ENCODE measurements at regions not wholly inside any gene's neighbourhood (a gene's known extent, or its start where the extent isn't known, plus 50 kb on each side); places are given as distances from the start of the nearest gene placed in this dataset.
A peak's percentile ranks its signal among the peaks of the same experiment; 100 is the strongest.

- no peak for TF ChIP-seq EP300 (IDR thresholded peaks at IDR 0.05)
- TF ChIP-seq CTCF (IDR thresholded peaks at IDR 0.05) = peak; percentile 23; the same call in 1 of the 3 replicates
- TF ChIP-seq HOXA7 (CRISPR knock-in tag; IDR thresholded peaks at IDR 0.05) = no peak
- TF ChIP-seq CHD4 (IDR thresholded peaks at IDR 0.05; ENCODE audit: borderline replicate concordance) = no peak
- no peak for TF ChIP-seq BHLHE40 (IDR thresholded peaks at IDR 0.05; ENCODE audit: low read depth, low read length)
- TF ChIP-seq POLR2A (IDR thresholded peaks at IDR 0.05; ENCODE audit: low read length) = no peak
- TF ChIP-seq CEBPB (IDR thresholded peaks at IDR 0.05) = no peak
- no peak for TF ChIP-seq JUN (IDR thresholded peaks at IDR 0.05)
- no peak for TF ChIP-seq MYC (IDR thresholded peaks at IDR 0.05; ENCODE audit: borderline replicate concordance, low read length)
- TF ChIP-seq RARB (CRISPR knock-in tag; IDR thresholded peaks at IDR 0.05) = no peak
- TF ChIP-seq MAZ (IDR thresholded peaks at IDR 0.05; ENCODE audit: borderline replicate concordance, low read depth, low read length) = no peak
These were observed 129.1 kb upstream of the FBN2 start for GRCh38 chr5:128667152-128667551.
